ENCODE measurements at regions not wholly inside any gene's neighbourhood (a gene's known extent, or its start where the extent isn't known, plus 50 kb on each side); places are given as distances from the start of the nearest gene placed in this dataset.

- H2BK12ac ChIP-seq (ENCODE audit: insufficient read length, low read depth, low read length): no peak overlapping the region
- Mint-ChIP-seq H3K4me1 (peaks cover 11% of the 10 kb centered on the region in 2 experiments), H3K36me3 (ENCODE audit: insufficient read depth in 1 of 3, low read depth in 3 of 3) (0 out of 7 replicates have a peak, but pooled peaks cover 0 to 2% (median 0%) of the 10 kb centered on the region in 3 experiments), H3K9me3 (no peaks in the 10 kb centered on the region; a peak in 1 of 5 replicates), H3K4me3 (no peak overlapping the region), H3K27me3 (ENCODE audit: low read depth) (no peaks in the 10 kb centered on the region), H3K27ac (no peak overlapping the region)
- no peak overlapping the region for H2AK5ac ChIP-seq (ENCODE audit: insufficient read length, low read length)
- no peak overlapping the region for H3T11ph ChIP-seq (ENCODE audit: low read length)
- H4K91ac ChIP-seq (ENCODE audit: insufficient read length, low read depth, low read length): no peak overlapping the region
- no peaks in the 10 kb centered on the region for H3K79me1 ChIP-seq (ENCODE audit: insufficient read depth, low read depth, low read length, poor library complexity, severe bottlenecking)
- no peak overlapping the region for H2BK15ac ChIP-seq (ENCODE audit: low read depth, low read length)
- no peaks in the 10 kb centered on the region for H3K79me2 ChIP-seq (ENCODE audit: insufficient read depth, low read length)
- H4K20me1 ChIP-seq (ENCODE audit: control insufficient read depth, insufficient read depth, insufficient read length): no peaks in the 10 kb centered on the region
- no peak overlapping the region for H3K23ac ChIP-seq (ENCODE audit: insufficient read length, low read depth, low read length)
- H3K27me3 ChIP-seq (ENCODE audit: insufficient read depth, low read length): no peaks in the 10 kb centered on the region
- no peak for TF ChIP-seq CTCF (conservative IDR thresholded peaks at IDR 0.05)
- no peak for DNase-seq
- no CpG with 5 or more reads among the region's 5 CpGs for WGBS (ENCODE audit: extremely low coverage, insufficient read length, low lambda C conversion rate)
- no peaks in the 10 kb centered on the region for H3K9me3 ChIP-seq (ENCODE audit: control insufficient read depth, low read depth, low read length)
- H2AFZ ChIP-seq (ENCODE audit: low read length): no peak overlapping the region
- no peak overlapping the region for H2BK20ac ChIP-seq (ENCODE audit: low read depth, low read length, poor library complexity, severe bottlenecking)
- H3K18ac ChIP-seq (ENCODE audit: insufficient read length, low read depth, low read length): no peak overlapping the region
- no peak overlapping the region for H3K27ac ChIP-seq (ENCODE audit: insufficient read length, low read depth, low read length)
- no peak overlapping the region for H3K9ac ChIP-seq (ENCODE audit: extremely low read depth, insufficient read length, low read length)
- H2BK120ac ChIP-seq (ENCODE audit: low read depth, low read length, poor library complexity, severe bottlenecking): no peak overlapping the region
- H4K5ac ChIP-seq (ENCODE audit: insufficient read length, low read depth, low read length): no peak overlapping the region
- H2BK5ac ChIP-seq (ENCODE audit: insufficient read length, low read length): no peak overlapping the region
- no peak overlapping the region for H3K14ac ChIP-seq (ENCODE audit: insufficient read depth, low read length)
- no peak overlapping the region for H3K4ac ChIP-seq (ENCODE audit: low read depth, low read length)
- no peak overlapping the region for H3K56ac ChIP-seq (ENCODE audit: insufficient read length, low read depth, low read length)
- no peak overlapping the region for H3K4me2 ChIP-seq (ENCODE audit: insufficient read depth, insufficient read length, low read length)
- H3K4me1 ChIP-seq (ENCODE audit: insufficient read depth, low read length): no peaks in the 10 kb centered on the region
- no peak overlapping the region for H4K8ac ChIP-seq (replicated peaks; ENCODE audit: insufficient read length, low read depth, low read length)
- H3K23me2 ChIP-seq (ENCODE audit: insufficient read length, low read depth, low read length, poor library complexity, severe bottlenecking): no peaks in the 10 kb centered on the region
Observed at GRCh38 chr11:80451105-80451504, 1010.3 kb upstream of the TENM4 start.

Data from H9 (cell line).